GM21619 (cell line): ENCODE measurements at regions not wholly inside any gene's neighbourhood (a gene's known extent, or its start where the extent isn't known, plus 50 kb on each side); places are given as distances from the start of the nearest gene placed in this dataset.
"Not testable (repeated sequence)": the region's sequence is repeated elsewhere in the genome, so short reads cannot be mapped to it uniquely, and the experiment has no call there.

Experiments
- ATAC-seq: cut with Tn5 transposase; IDR thresholded peaks from one replicate; pipeline ENCODE4 v1.9.1; 2021; ENCODE audit not compliant: unreplicated experiment

- ATAC-seq: peak; percentile 61
Measured at GRCh38 chr1:99441299-99442095, 177.2 kb downstream of the PLPPR4 start.

- ATAC-seq: not testable (repeated sequence)
Measured at GRCh38 chr1:99444211-99444927, 180.1 kb downstream of the PLPPR4 start.

DNA sequence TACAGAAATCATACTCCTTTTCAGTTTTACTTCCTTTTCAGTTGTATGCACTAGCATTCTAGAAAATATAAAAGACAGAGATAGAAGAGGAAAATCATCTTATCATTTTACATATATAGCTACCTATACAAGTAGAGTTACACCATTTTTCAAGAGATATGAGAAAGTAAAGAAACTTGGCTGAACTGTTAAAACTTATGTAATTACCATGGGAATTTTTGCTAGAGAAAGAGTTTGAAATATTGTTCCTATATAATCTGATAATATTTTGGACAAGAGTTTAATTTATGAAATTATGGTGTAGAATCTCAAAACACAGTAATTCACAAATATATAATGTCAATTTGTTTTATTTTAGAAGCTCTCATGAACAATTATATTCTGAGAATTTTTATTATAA lies 180.8 kb downstream of the PLPPR4 start:
- ATAC-seq: no peak

- ATAC-seq: no peak
Measured at GRCh38 chr1:99445486-99445885, 181.2 kb downstream of the PLPPR4 start.

GRCh38 chr1:99447721-99448120 lies 183.4 kb downstream of the PLPPR4 start:
- no peak for ATAC-seq

DNA sequence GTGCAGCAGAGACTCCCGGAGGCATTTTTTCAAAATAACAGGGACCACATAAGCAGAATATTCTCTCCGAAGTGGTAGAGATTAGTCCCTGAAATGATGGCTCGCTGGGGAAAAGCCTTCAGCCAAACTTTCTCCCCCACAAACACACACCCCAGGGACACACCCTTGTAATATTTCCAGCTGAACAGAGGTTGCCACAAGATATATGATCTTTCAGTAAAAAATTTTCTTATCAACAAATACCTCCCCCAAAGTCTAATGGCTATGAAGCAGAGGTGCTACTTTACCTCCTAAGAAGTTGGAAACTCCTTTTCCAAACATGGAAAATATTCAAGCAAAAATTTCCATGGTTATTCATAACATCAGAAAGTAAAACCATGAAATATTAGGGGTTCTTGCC lies 190.2 kb upstream of the PALMD start:
- no peak for ATAC-seq

DNA sequence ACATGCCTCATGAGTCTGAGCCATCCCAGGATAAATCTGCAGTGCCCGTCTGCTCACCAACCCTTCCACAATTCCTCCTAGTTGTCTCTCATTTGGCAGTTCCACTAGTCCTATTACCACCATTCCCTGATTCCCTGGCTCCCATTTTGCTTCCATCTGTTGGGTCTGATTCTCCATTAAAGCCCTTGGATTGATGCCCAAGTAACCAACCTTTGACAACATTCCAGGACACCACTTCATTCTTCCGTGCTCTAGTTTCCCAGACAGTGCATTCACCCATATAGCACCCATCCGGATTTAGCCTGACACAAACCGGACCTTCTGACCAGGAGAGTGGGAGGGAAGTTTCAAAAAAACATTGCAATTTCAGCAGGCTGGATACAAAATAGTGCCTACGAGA lies 189.4 kb upstream of the PALMD start:
- no peak for ATAC-seq

- no peak for ATAC-seq
Measured at GRCh38 chr1:99457381-99458165, 188.3 kb upstream of the PALMD start.

GRCh38 chr1:99461499-99461898 lies 184.4 kb upstream of the PALMD start:
- no peak for ATAC-seq

DNA sequence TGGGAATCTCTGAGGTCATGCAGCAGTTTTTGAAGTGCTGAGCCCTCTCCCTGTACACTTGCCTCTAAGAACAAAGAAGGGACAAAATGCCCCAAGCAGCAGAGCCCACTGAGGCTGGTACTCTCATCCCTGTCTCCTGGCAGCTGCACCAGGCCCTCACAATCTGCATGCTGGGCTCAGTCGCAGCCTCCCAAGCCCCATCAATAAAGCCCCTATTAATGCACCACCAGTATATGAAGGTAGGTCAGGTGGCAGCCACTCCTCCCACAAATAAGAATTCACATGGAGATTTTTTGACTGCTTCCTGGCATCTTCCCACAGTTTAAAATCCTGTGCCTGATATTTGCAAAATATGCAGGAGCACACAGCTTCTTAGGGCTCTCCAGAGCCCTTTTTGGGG lies 181.2 kb upstream of the PALMD start:
- no peak for ATAC-seq

DNA sequence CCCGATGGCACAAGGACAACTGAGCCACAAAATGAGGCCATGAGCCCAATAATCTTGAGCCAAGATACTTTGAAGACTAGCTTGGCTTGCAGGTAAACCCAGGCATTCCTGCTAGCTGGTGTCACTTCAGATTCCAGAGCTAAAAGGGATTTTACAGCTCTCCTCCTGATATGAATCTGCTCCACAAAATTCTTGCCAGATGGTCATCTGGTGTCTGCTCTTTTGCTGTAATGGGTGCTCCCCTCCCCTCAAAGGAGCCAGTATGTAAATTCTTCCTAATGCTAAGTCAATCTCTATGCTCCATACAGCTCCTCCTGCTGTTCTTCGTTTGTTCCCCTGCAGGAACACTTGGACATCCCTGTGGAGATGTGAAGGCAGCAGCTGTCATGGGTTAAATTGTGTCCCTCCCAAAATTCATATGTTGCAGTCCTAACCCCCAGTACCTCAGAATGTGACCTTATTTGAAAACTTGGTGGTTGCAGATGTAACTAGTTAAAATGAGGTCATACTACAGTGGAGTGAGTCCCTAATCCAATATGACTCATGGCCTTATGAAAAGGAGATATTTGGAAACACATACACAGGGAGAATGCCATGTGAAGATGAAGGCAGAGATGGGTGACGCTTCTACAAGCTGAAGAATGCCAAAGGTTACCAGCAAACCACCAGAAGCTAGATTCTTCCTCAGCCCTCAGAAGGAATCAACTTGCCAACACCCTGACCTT lies 180.6 kb upstream of the PALMD start:
- no peak for ATAC-seq

GRCh38 chr1:99467645-99468044 lies 178.3 kb upstream of the PALMD start:
- ATAC-seq: no peak

- no peak for ATAC-seq
Measured at GRCh38 chr1:99469550-99469971, 176.4 kb upstream of the PALMD start.

- ATAC-seq: no peak
Measured at GRCh38 chr1:99472893-99473292, 173.0 kb upstream of the PALMD start.

GRCh38 chr1:99474350-99474893 lies 171.5 kb upstream of the PALMD start:
- ATAC-seq: no peak

DNA sequence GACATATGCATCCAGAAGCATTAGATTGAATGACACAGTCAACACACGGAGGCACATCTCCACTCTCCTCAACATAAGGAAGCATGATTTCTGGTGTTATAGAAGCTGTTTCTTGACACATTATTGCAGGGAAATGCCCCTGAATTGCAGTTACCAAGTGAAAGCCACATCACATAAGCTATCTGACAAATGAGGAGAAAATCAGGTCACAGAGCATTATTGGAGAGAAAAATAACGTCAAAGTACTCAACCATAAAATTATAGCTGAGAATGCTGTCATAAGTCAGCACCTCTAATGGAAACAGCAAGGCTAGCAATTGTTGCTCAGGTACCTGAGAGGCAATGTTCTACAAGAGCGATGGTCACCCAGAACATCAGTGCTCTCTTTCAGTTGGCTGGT lies 169.9 kb upstream of the PALMD start:
- ATAC-seq: no peak

DNA sequence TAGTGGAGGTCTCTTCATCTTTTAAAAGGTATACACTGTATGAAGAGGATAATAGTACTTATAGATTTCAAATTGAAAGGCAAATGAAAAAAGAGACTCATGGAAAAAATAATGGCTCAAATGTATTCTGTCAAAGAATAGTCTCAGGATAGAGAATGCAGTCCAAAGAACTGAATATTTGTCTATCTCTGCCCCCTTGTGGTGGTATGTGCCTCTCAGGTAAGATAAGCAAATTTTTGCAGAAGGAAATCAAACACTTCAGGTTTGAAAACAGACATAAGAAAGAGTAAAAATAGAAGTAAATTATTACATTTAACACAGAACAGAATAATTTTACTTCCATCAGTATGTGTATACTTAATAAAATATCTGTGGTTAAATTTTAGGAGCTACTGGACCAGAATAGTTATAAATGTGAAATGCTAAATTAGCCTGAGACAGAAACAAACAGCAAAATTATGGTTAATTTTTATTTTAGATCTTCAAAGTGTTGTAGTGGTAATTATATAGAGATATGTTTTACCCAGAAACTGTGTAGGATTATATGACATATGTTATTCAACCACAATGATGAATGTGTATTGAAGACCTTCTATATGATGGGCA lies 164.4 kb upstream of the PALMD start:
- no peak for ATAC-seq

- ATAC-seq: no peak
Measured at GRCh38 chr1:99482286-99482685, 163.6 kb upstream of the PALMD start.

GRCh38 chr1:99482750-99483149 lies 163.2 kb upstream of the PALMD start:
- no peak for ATAC-seq

GRCh38 chr1:99490031-99490430 lies 155.9 kb upstream of the PALMD start:
- no peak for ATAC-seq
